Islet precursor cell (in vitro differentiated cells): ENCODE measurements at regions not wholly inside any gene's neighbourhood (a gene's known extent, or its start where the extent isn't known, plus 50 kb on each side); places are given as distances from the start of the nearest gene placed in this dataset.
"Not testable (repeated sequence)": the region's sequence is repeated elsewhere in the genome, so short reads cannot be mapped to it uniquely, and the experiment has no call there.

Experiments
- DNase-seq: peaks from one replicate; pipeline ENCODE4 v3.0.0-alpha.2; 2018

DNA sequence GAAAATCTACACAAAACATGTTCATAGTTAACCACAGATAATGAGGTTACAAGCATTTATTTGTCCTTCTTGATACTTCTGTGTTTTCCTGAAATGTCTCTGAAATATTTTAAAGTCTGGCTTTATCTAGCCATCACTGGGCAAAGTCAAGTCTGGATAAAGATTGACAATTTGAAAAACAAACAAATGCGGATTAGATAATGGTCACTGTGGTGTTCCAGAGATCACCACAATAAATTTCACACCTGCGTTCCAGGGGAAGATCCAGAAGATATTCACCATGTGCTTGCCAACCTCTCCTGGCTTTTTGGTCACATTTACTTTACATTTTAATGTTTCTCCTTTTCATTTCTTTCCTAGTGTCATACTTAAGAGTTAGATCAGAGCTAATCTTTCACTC is 109.7 kb upstream of the CCDC28A start:
- no peak for DNase-seq

DNA sequence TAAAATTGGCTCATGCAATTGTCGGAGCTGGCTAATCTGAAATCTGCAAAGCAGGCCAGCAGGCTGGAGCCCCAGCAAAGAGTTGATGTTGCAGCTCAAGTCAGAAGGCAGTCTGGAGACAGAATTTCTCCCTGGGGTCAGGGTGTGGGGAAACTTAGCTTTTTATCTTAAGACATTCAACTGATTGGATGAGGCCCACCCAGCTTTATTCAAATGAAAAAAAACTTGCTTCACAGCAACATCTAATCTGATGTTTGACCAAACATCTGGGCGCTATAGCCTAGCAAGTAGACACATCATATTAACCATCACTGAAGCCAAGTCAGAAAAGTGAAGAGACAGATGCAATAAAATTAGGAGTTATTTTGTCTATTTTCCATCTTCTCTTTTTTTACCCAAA is 108.8 kb upstream of the CCDC28A start:
- no peak for DNase-seq

DNA sequence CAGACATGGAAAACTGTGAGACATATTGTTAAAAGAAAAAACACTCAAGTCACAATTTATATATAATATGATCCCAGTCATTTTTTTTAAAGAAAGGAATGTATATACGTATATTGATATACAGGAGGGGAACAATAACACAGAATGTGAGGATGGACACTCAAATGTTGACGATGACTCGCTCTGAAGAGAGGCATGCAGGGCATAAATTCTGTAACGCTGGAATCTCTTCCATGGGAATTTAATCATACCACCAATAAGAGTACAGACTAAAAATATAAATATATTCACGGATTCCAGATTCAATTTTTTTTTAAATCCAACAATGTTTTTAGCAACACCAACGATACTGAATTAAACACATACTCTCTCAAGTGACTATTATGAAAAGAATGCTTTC is 106.9 kb upstream of the CCDC28A start:
- DNase-seq = no peak

DNA sequence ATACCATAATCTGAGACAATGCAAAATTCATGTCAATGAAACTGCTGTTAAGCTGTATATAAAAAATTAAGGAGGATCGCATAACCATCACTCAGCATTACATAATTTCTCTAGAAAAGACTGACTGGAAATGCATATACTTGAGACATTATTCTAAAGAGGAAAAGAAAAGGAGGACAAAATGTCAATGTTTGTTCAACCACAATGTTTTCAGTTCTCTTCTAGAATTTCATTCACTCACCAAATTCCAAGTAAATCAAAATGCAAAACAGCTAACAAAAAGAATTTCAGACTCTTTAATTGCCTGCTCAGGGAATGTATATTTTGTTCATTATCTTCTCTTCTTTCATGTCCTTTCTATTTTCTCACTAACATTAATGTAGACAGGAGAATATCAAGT is 106.2 kb upstream of the CCDC28A start:
- no peak for DNase-seq

DNA sequence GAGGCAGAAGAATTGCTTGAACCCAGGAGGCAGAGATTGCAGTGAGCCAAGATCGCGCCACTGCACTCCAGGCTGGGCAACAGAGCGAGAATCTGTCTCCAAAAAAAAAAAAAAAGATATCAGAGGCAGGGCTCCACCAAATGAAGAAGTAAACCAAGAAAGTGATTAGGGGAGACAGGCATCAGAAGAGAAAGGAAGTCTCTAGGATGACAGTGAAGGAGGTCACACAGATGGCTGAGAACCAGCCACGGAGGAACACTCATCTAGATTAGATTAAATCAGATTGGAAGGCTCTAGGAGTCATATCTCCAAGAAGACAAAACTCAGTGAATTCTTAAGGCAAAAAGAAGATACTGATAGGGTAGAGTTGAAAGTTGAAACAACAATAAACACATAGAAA is 102.2 kb upstream of the CCDC28A start:
- DNase-seq = no peak

DNA sequence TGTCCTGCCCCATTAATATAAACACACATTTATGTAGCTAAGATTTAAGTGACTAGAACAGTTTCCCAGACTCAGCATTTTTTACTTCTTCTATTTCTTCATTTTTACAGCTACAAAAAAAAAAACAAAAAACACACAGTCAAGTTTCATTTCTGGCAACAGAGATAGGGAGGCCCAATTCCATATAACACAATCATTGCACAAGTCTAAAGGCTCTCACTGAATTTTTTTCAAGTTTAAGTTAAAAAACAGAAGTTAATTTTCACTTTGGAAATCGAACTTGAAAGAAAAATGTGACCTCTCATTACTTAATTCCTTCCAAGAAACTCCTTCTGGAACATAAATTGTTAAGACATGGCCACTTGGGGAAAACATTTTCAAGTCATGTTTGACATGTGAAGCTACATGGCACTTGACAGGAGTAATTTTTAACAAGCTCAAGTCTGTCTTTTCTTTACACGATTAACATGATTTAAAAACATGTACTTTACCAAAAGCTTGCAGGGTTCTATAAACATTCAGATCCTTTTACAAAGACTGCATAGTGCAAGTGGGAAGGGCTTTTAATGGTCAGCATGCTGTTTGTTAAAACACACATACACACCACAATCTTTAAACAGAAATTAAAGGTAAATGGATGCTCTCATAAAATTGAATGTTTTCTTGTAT is 100.1 kb upstream of the CCDC28A start:
- DNase-seq = no peak

DNA sequence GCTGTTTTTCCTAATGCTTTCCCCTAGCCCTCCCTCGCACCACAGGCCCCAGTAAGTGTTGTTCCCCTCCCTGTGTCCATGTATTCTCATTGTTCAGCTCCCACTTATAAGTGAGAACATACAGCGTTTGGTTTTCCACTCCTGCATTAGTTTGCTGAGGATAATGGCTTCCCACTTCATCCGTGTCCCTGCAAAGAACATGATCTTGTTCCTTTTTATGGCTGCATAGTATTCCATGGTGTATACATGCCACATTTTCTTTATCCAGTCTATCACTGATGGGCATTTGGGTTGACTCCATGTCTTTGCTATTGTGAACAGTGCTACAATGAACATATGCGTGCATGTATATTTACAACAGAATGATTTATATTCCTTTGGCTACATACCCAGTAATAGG is 99.1 kb upstream of the CCDC28A start:
- DNase-seq = not testable (repeated sequence)

DNA sequence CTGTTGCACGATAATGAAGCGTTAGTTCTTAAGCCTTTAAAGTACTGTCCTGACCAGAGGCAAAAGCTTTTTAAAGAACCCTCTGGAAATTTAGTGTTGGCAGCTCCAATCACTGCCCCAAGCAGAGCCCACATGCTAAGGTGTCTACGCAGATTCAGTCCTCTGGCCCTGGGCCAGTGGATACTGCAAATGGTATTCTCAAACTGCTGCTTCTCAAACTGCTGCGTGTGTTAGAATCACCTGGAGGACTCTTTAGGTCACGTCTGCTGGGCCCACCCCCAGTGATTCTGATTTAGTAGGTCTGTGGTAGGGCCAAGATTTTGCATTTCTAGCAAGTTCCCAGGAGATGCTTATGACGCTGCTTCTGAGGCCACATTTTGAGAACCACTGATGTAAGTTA is 96.0 kb upstream of the CCDC28A start:
- no peak for DNase-seq

DNA sequence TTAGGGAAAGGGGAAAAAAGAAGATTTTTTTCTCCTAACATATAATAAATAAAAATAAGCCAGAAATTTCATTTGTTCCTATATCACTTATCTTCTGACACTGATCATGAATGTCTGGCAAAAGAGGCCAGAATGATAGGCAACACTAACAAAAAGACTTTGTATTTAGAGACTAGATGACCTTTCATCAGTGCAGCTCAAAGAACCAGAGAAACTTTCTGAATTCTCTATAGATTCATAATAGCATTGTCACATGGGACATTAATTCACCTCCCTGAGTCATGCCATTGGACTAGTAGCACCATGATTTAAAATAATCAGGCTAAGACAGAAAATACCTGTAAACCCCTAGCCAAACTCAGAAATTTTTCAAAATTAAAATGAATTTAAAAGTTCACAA is 95.4 kb upstream of the CCDC28A start:
- no peak for DNase-seq

DNA sequence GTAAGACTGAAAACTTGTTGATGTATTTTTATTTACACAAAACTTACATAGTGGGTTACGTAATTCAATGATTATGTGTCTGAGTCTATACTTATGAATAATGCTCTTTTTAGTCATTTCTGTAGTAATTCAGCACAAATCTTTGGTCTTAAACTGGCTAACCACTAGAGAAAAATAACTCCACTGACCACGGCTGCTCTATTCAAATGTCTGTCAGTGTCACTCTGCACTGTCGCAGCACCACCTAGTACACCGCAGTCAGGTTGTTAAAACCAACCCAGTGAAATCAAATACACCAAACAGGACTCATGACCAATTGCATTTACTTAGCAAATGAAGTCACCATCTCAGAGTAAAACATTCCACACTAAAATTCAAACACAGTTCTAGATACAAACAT is 93.5 kb upstream of the CCDC28A start:
- no peak for DNase-seq

DNA sequence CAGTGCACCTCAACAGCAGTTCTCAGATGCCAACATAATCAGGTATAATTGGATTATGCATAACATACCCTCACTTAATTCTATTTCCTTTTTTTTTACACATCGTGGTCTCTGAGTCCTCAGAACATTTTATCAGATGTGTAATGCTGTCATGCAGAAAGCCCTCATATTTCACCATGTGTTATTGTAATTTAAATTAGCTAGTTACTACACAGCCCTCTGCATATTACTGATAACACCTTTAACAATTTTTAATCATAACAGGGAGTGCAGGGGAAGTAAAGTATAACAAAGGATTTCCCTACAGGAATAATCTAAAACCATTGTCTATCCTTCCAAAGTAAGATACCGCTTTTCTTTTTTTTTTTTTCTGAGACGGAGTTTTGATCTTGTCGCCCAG is 91.9 kb upstream of the CCDC28A start:
- no peak for DNase-seq

DNA sequence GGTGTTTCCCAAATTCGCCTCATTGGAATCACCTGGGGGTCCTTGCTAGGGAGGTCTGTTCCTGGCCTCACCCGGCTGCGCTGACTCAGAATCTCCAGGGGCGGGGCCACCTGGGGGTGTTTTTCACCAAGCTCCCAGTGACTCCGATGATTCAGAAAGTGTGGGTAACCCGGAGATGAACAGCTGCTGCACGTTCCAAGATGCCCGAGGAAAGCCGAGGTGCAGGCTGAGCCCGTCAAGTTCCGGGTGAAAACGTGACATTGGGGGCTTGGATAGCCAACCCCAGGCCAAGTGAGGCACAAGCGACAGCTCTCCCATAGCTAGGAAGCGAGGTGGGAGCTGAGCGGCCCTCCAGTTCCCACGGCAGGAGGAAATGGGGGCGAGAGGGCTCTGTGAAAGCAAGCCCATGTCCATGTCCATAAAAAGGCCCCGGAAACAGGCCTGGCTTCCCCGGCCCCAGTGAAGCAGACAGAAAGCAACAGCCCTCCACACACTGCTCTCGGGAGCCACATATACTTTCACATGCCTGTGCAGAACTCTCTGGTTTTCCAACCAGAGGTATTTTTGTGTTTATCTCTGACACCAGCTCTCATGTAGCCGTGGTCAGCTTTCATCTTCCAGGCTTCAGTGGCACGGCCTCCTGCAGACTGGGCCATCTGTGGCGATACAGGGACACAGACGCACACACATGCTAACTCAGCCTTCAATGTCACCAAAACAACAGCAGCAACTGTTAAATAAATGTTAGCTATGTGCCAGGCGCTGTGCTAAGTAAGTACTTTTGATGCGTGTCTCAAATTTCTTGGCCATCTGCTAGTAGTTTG is 90.7 kb upstream of the CCDC28A start:
- peak; percentile 61 for DNase-seq

DNA sequence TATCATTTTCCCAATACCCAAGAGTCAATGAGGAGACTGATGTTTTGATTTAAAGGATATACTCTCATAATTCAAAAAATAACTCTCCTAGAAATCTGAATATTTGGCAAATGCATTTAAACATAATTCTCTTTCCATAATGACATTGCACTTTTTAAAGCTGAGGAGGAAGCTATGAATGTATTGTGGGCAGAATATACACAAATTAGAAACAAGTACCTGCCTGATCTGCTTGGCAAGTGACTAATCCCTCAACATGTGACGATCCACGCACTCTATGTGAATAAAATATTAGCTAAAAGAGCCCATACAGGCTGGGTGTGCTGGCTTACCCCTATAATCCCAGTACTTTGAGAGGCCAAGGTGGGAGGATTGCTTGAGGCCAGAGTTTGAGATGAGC is 88.3 kb upstream of the CCDC28A start:
- DNase-seq = no peak

DNA sequence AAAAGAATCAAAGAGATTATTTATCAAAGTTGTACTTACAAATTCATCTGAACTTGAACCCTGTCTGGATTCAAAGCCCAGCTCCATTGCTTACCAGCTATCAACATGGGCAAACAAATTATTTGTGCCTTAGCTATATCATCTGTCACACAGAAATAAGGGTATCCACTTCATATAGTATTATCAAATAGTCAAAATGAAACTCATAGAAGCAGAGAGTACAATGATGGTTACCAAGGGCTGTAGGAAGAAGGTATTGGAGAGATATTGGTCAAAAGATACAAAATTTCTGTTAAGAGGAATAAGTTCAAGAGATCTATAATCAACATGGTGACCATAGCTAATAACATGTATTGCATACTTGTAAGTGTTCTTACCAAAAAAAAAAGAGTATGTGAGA is 87.8 kb upstream of the CCDC28A start:
- no peak for DNase-seq

DNA sequence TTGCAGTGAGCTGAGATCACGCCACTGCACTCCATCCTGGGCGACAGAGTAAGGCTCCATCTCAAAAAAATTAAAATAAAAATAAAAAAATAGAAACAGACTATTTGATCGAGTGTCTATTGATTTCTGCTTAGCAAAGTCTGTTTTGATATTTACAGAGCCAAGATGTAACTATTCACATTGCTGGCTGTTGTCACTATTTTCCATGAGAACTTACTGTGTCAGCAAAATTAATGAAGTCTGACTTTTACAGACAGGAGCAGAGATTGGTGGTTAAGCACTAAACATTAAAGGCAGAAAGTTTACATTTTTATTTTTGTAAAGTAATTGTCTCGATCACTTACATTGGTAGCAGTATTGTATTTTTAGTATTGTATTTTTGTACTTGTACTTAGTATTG is 85.0 kb upstream of the CCDC28A start:
- no peak for DNase-seq

DNA sequence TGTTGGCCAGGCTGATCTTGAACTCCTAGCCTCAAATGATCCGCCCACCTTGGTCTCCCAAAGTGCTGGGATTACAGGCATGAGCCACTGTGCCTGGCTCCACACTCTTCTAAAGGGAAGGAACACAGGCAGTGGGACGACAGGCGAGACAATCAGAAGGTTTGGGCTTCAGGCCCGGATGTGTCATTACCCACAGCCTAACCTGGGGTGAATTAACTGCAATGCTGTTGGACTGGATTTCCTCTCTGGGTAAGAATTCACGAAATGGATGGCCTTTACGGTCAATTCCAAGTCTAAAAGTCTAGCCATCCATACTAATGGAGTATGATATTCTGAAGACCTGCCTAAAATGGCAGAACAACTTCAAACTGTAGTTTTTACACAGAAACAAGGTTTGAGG is 83.7 kb upstream of the CCDC28A start:
- DNase-seq = peak; percentile 69

DNA sequence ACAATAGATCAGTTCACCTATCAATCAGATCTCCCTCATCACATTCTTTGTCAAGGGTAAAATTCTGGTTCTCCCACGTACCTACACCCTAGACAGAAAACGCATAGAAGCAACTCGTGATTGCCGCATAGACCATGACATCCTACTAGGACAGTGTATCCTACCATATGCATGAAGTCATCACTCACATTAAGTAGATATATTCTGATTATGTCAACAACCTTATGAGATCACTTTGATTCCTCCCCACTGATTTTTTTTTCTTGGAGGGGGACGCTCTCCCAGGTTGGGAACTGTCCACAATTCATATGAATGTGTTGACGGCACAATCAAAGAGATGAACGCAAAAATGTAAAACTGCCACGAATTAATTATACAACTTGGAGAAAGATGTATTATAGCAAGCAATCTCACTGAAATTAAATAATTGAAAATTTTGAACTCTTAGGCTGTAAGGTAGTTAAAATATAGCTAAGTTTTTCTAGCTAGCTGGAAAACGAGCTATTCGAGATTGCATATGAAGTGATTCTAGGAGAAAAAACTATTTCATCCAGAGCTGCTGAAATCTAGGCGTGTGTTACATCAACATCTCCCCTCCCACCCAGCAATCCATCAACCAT is 82.5 kb upstream of the CCDC28A start:
- no peak for DNase-seq

DNA sequence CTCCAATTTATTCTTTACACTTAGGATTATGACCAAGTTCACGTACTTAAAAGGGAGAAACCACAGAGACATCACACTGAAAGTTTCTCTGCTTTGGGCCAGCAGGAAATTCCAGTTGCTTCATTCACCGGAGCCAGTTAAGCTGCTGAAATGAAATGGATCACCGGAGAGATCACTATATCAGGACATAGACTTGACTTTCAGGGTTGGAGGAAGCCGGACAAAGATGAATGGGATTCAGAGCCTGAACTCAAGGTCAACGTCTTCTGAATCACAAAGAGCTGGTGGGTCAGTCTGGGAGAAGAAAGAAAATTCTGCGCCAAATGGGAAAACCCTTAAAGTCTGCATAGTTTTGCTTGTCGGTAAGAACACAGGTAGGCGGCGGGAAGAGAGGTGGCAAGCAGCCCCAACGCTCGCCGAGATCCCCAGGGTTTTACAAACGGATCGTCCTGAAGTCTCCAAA is 81.9 kb upstream of the CCDC28A start:
- no peak for DNase-seq

DNA sequence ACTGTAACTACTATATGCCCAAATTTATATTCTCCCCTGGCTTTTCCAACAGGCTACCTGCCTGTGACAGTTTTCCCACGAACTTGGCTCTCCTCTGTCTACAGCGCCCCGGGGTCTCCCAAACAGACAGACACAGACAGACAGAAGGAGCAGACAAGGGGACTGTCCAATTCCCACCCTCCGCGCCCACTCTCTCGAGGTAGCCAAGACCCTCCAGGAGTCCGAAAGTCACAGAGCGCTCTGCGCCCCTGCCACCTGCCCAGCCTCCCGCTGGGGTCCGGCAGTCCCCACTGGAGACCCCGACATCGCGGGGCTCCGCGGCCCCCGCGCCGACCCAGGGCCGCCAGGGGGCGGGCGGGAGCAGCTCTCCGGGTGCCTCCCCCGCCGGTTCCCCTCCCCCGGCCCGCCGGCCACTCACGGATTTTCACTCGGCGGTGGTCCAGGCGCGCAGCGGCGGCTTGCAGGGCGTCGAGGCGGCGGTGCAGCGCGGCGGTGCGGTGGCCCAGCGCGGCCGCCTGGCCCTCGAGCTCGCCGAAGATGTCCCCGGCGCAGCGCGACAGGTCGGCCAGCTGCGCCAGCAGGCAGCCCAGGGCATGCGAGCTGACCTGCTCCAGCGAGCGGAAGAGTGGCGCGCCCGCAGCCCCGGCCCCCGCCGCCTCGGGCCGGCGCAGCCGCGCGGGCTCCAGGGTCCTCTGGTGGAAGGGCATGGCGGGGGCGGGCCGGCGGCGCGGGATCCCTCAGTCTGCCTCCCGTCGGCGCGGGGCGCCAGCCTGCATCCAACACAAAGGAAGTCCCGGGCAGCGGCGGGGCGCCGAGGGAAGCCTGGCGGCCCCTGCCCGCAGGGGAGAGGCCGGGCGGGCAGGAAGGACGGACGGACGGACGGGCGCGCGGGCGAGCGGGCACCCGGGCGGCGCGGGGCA is 81.3 kb upstream of the CCDC28A start:
- peak; percentile 84 for DNase-seq

DNA sequence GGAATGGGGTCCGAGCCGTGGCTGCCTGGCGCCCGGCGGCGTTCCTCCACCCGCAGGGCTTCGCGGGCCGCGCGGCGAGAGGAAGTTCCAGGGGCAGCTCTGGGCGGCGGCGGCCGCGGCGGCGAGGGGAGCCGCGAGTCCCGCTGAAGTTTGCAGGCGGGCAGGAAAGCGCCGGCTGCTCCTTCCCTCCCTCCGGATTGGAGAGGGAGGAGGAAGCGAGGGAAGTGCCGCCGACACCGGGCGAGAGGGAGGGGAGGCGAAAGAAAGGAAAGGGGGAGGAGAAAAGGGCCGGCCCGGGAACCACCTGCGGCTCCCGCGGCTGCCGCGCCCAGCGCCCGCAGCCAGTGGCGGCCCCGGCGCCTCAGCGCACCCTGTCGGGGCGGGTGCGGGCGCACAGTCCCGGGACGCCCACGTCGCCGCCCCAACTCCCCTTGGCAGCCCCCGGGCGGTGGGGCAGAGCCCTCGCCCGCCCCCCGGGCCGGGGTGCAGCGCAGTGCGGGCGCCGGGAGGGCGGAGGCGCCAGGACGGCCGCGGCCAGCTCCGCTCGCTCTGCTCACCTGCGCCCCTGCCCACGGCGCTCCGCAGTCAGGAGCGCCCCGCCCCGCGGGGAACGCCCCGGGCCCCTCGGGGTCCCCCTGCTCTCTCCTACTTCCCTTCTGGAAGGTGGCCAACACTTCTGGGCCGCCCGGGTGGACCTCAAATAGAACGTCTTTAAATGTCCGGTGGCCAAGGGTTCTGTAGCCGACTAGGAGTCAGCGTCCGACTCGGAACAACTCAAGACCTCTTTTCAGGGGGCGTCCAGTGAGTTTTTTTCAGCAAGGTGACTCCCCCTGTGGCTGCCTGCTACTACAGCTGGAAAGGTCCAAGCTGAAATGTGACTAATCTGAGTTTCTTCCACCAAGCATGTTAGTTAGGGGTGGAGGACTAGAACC is 80.3 kb upstream of the CCDC28A start:
- peak; percentile 90 for DNase-seq

DNA sequence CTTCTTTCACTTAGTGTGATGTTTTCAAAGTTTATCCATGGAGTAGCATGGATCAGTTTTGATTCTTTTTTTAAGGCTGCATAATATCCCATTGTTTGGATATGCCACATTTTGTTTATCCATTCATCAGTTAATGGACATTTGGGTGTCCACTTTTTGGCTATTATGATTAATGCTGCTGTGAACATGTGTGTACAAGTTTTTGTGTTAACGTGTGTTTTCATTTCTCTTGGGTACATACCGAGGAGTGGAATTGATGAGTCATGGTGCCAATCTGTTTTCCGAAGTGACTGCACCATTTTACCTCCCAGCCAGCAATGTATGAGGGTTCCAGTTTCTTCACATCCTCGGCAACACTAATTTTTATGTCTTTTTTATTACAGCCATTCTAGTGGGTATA is 78.4 kb upstream of the CCDC28A start:
- DNase-seq = no peak

DNA sequence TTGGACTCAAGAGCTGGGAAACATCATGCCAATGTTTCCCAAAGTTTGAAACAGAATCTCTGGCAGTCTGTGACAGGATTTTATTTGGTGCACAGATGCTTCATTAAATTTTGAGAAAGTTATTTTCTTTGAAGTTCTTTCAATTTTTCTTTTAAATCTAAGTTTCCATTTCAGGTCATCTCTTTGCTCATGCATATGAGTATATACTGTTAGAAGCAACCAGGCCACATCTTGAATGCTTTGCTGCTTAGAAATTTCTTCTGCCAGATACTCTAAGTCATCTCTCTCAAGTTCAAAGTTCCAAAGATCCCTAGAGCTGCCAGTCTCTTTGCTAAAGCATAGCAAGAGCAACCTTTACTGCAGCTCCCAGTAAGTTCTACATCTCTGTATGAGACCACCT is 59.1 kb upstream of the CCDC28A start:
- DNase-seq = no peak
